CD8-positive, alpha-beta memory T cell (primary cell): ENCODE measurements at regions not wholly inside any gene's neighbourhood (a gene's known extent, or its start where the extent isn't known, plus 50 kb on each side); places are given as distances from the start of the nearest gene placed in this dataset.
A peak's percentile ranks its signal among the peaks of the same experiment; 100 is the strongest.

Experiments
- CTCF ChIA-PET: fragments of 350-600 bp; sonication (Branson Sonifier 250); formaldehyde crosslinking; loops from one replicate; lab custom pipeline; 2021; ENCODE audit warnings: antibody characterized with exemption; lab: Charles Lee
- POLR2A ChIA-PET: fragments of 350-600 bp; sonication (Branson Sonifier 250); formaldehyde crosslinking; loops from one replicate; lab custom pipeline; 2021; ENCODE audit warnings: antibody characterized with exemption; lab: Charles Lee
- DNase-seq, 5 donors: peaks; one replicate each; pipeline versions ENCODE4 v3.0.0 to v3.0.0-alpha.2; 2020 to 2022; ENCODE audit warnings: mixed read lengths in 1 of 5
- H3K27ac ChIP-seq: one replicate; pipeline ENCODE4 v1.7.0; 2013; ENCODE audit warnings: low read depth, mild to moderate bottlenecking, low read length, moderate library complexity
- H3K27me3 ChIP-seq: 2 replicates; pipeline ENCODE4 v1.7.0; 2013; ENCODE audit warnings: low read length, mild to moderate bottlenecking; ENCODE audit not compliant: insufficient read depth, poor library complexity, severe bottlenecking
- H3K36me3 ChIP-seq: 2 replicates; pipeline ENCODE4 v1.7.0; 2013; ENCODE audit warnings: mild to moderate bottlenecking, low read length, moderate library complexity; ENCODE audit not compliant: insufficient read depth
- H3K4me1 ChIP-seq: 2 replicates; pipeline ENCODE4 v1.7.0; 2013; ENCODE audit warnings: mild to moderate bottlenecking, low read length, moderate library complexity; ENCODE audit not compliant: insufficient read depth
- H3K4me3 ChIP-seq: 2 replicates; pipeline ENCODE4 v1.7.0; 2013; ENCODE audit warnings: mild to moderate bottlenecking, low read length
- H3K9me3 ChIP-seq: 2 replicates; pipeline ENCODE4 v1.7.0; 2013; ENCODE audit warnings: mild to moderate bottlenecking, low read length
- H3K27ac Mint-ChIP-seq, 8 donors: one replicate each; pipeline ENCODE4 v1.8.0; 2020 to 2021; ENCODE audit warnings: mixed read lengths in 8 of 8, mild to moderate bottlenecking in 6 of 8, inconsistent platforms in 3 of 8, moderate library complexity in 3 of 8
- H3K27me3 Mint-ChIP-seq, 2 donors: one replicate each; pipeline ENCODE4 v1.8.0; 2020 to 2021; ENCODE audit warnings: mixed read lengths in 2 of 2, mild to moderate bottlenecking in 1 of 2, moderate library complexity in 1 of 2
- H3K36me3 Mint-ChIP-seq, 3 donors: one replicate each; pipeline ENCODE4 v1.8.0; 2020 to 2021; ENCODE audit warnings: mixed read lengths in 3 of 3, inconsistent platforms in 1 of 3, mild to moderate bottlenecking in 1 of 3
- H3K4me1 Mint-ChIP-seq, 3 donors: one replicate each; pipeline ENCODE4 v1.8.0; 2020 to 2021; ENCODE audit warnings: mixed read lengths in 3 of 3, inconsistent platforms in 1 of 3, mild to moderate bottlenecking in 1 of 3
- H3K4me3 Mint-ChIP-seq, 7 donors: one replicate each; pipeline ENCODE4 v1.8.0; 2020 to 2021; ENCODE audit warnings: mixed read lengths in 7 of 7, mild to moderate bottlenecking in 6 of 7, moderate library complexity in 4 of 7, inconsistent platforms in 2 of 7
- H3K9me3 Mint-ChIP-seq, 5 donors: one replicate each; pipeline ENCODE4 v1.8.0; 2020 to 2022; ENCODE audit warnings: mixed read lengths in 5 of 5, mild to moderate bottlenecking in 3 of 5, moderate library complexity in 2 of 5, inconsistent platforms in 1 of 5

DNA sequence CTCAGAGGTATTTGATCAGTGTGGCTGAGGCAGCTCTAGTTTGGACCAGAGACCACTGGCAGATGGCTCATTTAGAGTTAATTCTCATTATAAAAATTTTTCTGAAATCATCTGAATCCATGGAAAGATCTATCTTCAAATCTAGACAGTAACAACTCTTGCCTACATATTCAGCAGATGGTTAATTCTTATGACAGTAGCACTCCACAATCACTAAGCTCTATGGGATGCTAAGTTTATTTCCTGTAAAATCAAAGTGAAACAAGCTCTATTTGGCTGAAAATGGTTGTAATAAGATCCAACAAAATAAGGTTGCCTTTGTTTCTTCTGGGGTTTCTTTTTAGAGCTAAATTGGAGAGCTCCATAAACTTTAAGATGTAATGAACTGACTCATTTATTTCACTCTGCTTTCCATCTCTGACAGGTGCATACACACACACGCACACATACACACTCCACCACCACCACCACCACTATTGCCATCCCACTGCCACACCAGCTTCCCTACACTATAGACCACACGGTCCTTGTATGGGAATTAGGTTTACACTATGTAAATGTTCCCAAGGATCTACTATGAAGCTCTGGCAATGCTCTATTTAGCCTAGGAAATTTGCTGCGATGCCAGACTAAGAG is 293.1 kb downstream of the RPAP3 start:
- H3K36me3 Mint-ChIP-seq, result peaks cover 0 to 5% (median 3%) of the 10 kb centered on the region in 3 donors
- no peak for DNase-seq
- POLR2A ChIA-PET, result no interaction called here
- Histone ChIP-seq H3K4me1 (peaks cover 56% of the 10 kb centered on the region), H3K4me3 (no peak overlapping the region), H3K27ac (no peak overlapping the region), H3K9me3 (no peaks in the 10 kb centered on the region), H3K27me3 (no peaks in the 10 kb centered on the region), H3K36me3 (no peaks in the 10 kb centered on the region)
- no peaks in the 10 kb centered on the region for H3K27me3 Mint-ChIP-seq
- H3K27ac Mint-ChIP-seq, result peak overlapping the region in 2 of 8 donors; percentile 35 to 56
- CTCF ChIA-PET, result interaction anchor here (1.0 to 1.5 kb wide), 4 partner anchors 10 to 380 kb away, joined by 3 to 4 read pairs (median 3); no protein-coding TSS in a partner anchor
- H3K4me1 Mint-ChIP-seq, result peaks cover 18 to 72% (median 52%) of the 10 kb centered on the region in 3 donors
- H3K4me3 Mint-ChIP-seq, result no peak overlapping the region
- no peaks in the 10 kb centered on the region for H3K9me3 Mint-ChIP-seq

DNA sequence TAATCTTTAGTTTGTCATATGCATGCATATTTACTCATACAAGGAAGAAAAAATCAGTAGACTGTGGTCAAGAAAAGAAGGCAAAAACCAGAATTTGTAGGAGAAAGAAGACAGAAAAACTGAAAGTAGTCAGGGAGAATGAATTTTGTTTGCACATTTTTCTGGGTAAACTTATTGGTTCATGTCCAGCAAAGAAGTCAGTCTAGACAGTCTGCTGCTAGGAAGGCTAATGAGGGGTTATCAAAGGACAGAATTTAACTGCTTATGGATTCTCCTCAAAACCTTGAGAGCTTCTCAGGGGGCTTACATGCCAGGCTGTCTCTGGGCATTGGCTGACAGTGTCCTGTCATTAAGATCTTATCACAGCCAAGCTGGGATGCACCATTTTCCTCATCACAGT is 293.9 kb downstream of the RPAP3 start:
- H3K4me1 Mint-ChIP-seq, result peaks cover 23 to 79% (median 56%) of the 10 kb centered on the region in 3 donors
- CTCF ChIA-PET, result interaction anchor here (1.5 kb wide), 1 partner anchor 28 kb away, joined by 3 read pairs; no protein-coding TSS in a partner anchor
- Histone ChIP-seq H3K9me3 (no peaks in the 10 kb centered on the region), H3K27me3 (no peaks in the 10 kb centered on the region), H3K27ac (no peak overlapping the region), H3K36me3 (no peaks in the 10 kb centered on the region), H3K4me1 (peaks cover 64% of the 10 kb centered on the region), H3K4me3 (no peak overlapping the region)
- no peak overlapping the region for H3K4me3 Mint-ChIP-seq
- H3K9me3 Mint-ChIP-seq, result no peaks in the 10 kb centered on the region
- peaks cover 0 to 5% (median 3%) of the 10 kb centered on the region in 3 donors for H3K36me3 Mint-ChIP-seq
- peak overlapping the region in 1 of 8 donors; percentile 34 for H3K27ac Mint-ChIP-seq
- DNase-seq, result no peak
- POLR2A ChIA-PET, result no interaction called here
- no peaks in the 10 kb centered on the region for H3K27me3 Mint-ChIP-seq

DNA sequence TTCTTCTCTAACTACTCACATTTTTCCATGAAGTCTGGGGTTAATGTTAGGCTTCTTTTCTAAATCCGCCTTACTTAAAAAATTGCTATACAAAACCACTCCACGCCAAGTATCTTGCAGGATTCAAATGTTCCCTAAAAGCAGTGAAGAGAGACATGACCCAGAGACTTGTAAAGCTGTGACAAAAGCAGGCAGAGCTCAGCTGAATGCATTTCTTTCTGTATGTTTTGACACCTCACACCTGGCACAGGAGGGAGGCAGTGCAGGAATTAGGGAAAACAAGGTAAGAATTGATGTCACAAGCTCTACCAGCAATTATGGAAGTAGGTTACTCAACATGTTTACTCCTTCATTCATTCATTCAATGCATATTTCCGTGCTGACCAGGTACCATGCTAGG is 295.0 kb downstream of the RPAP3 start:
- no peaks in the 10 kb centered on the region for H3K27me3 ChIP-seq
- H3K27ac Mint-ChIP-seq, result peak overlapping the region in 4 of 8 donors; percentile 1 to 53 (median 36)
- no peaks in the 10 kb centered on the region for H3K9me3 Mint-ChIP-seq
- peaks cover 65% of the 10 kb centered on the region for H3K4me1 ChIP-seq
- H3K36me3 Mint-ChIP-seq, result peaks cover 0 to 5% (median 3%) of the 10 kb centered on the region in 3 donors
- ChIA-PET POLR2A (interaction anchor here (0.6 kb wide), 1 partner anchor 182 kb away, joined by 4 read pairs; no protein-coding TSS in a partner anchor), CTCF (interaction anchor here (1.4 to 1.5 kb wide), 2 partner anchors 13 to 340 kb away, joined by 3 to 5 read pairs; no protein-coding TSS in a partner anchor)
- H3K4me1 Mint-ChIP-seq, result peaks cover 23 to 79% (median 56%) of the 10 kb centered on the region in 3 donors
- no peak overlapping the region for H3K4me3 Mint-ChIP-seq
- H3K4me3 ChIP-seq, result no peak overlapping the region
- no peak for DNase-seq
- H3K27me3 Mint-ChIP-seq, result no peaks in the 10 kb centered on the region
- no peak overlapping the region for H3K27ac ChIP-seq
- no peaks in the 10 kb centered on the region for H3K9me3 ChIP-seq
- no peaks in the 10 kb centered on the region for H3K36me3 ChIP-seq

DNA sequence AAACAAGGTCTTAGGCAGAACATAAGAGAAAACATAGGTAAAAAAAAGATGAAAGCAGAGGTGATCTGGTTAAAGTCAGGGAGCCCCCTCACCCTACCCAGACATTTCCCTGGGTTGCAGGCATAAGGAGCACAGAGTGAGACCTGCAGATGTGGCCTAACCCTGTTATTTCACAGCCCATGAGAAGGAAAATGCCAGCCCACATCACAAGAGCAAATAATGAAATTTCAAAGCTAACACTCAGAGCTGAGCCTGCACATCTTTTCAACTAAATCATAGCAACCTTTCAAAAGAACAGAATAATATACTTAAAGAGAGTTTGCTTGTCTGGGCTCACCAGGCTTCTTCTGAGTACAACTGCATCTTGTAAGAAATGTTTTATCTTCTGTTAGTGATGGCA is 295.4 kb downstream of the RPAP3 start:
- H3K4me3 Mint-ChIP-seq, result no peak overlapping the region
- H3K9me3 ChIP-seq, result no peaks in the 10 kb centered on the region
- H3K4me1 ChIP-seq, result peaks cover 65% of the 10 kb centered on the region
- H3K27ac Mint-ChIP-seq, result peak overlapping the region in 6 of 8 donors; percentile 1 to 74 (median 48)
- no peak overlapping the region for H3K4me3 ChIP-seq
- CTCF ChIA-PET, result interaction anchor here (1.4 to 1.5 kb wide), 2 partner anchors 13 to 339 kb away, joined by 3 to 5 read pairs; no protein-coding TSS in a partner anchor
- POLR2A ChIA-PET, result interaction anchor here (0.6 kb wide), 1 partner anchor 181 kb away, joined by 4 read pairs; no protein-coding TSS in a partner anchor
- H3K9me3 Mint-ChIP-seq, result no peaks in the 10 kb centered on the region
- peak in 1 of 5 donors; percentile 62 for DNase-seq
- H3K36me3 ChIP-seq, result no peaks in the 10 kb centered on the region
- no peaks in the 10 kb centered on the region for H3K27me3 ChIP-seq
- peaks cover 23 to 78% (median 56%) of the 10 kb centered on the region in 3 donors for H3K4me1 Mint-ChIP-seq
- no peaks in the 10 kb centered on the region for H3K27me3 Mint-ChIP-seq
- peaks cover 0 to 6% (median 3%) of the 10 kb centered on the region in 3 donors for H3K36me3 Mint-ChIP-seq
- H3K27ac ChIP-seq, result no peak overlapping the region

DNA sequence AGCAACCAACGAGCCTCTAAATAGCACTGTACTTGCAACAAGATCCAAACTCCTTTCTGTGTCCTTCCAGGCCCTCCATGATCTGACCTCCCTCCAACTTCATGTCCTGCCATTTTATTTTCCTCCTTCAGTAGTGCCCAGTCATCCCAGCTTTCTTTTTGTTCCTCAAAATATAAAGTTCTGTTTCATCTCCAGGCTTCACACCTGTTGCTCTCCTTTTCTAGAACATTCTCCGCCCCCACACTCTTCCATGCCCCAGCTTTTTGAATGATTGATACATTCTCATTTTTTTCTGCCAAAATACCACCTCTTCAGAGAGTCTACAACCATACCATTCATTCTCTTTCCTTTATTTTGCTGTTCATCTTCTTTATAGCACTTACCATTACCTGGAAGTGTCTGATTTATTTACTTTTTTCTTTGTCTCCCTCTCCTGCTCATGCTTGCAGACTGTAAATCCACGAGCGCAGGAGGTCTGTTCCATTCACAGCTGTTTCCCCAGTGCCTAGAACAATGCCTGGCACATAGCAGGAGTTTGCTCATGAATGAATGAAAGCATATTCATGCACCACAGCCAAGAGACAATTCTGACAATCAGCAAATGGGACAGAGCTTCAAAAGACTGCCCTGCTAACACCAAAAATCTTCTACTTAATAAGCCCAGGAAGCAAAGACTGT is 296.4 kb downstream of the RPAP3 start:
- Histone ChIP-seq H3K27me3 (no peaks in the 10 kb centered on the region), H3K4me1 (peaks cover 61% of the 10 kb centered on the region), H3K27ac (no peak overlapping the region), H3K36me3 (no peaks in the 10 kb centered on the region), H3K9me3 (no peaks in the 10 kb centered on the region), H3K4me3 (no peak overlapping the region)
- POLR2A ChIA-PET, result no interaction called here
- CTCF ChIA-PET, result interaction anchor here (1.0 to 2.5 kb wide), 5 partner anchors 12 to 377 kb away, joined by 3 to 10 read pairs (median 4); no protein-coding TSS in a partner anchor
- no peak overlapping the region for H3K4me3 Mint-ChIP-seq
- H3K36me3 Mint-ChIP-seq, result peaks cover 0 to 4% (median under 1%) of the 10 kb centered on the region in 3 donors
- H3K9me3 Mint-ChIP-seq, result no peaks in the 10 kb centered on the region
- H3K4me1 Mint-ChIP-seq, result peaks cover 18 to 69% (median 47%) of the 10 kb centered on the region in 3 donors
- no peak for DNase-seq
- peak overlapping the region in 4 of 8 donors; percentile 0 to 73 (median 27) for H3K27ac Mint-ChIP-seq
- H3K27me3 Mint-ChIP-seq, result no peaks in the 10 kb centered on the region

DNA sequence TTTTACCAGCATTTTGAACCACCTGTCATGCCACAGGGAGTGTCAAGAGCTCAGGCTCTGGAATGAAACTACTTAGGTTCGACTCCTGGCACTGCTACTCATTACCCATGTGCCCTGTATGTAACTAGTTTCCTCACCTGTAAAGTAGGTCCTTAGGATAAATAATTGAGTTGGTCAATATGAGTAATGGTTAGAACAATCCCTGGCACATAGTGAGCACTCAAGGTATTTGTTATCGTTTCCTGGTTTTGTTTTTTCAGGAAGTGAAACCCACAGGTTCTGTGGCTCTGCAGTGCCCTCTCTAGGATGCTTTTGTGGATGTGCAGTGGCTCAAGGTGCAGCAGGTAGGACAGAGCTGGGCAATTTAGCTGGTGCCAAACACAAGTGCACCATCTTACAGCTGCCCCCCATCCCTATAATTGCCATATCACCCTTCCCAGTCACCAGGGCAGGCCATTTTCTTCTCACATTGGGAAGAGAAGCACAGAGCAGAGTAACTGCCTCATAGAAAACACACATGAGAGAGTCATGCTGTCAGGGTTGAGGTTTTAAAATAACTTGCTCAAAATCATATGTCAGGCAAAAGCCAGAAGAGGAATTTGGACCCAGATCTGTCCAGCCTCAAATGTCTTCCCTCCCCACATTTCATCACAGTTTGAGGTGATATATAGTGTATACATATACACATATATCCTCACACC is 297.5 kb downstream of the RPAP3 start:
- H3K4me1 Mint-ChIP-seq, result peaks cover 20 to 57% (median 43%) of the 10 kb centered on the region in 3 donors

DNA sequence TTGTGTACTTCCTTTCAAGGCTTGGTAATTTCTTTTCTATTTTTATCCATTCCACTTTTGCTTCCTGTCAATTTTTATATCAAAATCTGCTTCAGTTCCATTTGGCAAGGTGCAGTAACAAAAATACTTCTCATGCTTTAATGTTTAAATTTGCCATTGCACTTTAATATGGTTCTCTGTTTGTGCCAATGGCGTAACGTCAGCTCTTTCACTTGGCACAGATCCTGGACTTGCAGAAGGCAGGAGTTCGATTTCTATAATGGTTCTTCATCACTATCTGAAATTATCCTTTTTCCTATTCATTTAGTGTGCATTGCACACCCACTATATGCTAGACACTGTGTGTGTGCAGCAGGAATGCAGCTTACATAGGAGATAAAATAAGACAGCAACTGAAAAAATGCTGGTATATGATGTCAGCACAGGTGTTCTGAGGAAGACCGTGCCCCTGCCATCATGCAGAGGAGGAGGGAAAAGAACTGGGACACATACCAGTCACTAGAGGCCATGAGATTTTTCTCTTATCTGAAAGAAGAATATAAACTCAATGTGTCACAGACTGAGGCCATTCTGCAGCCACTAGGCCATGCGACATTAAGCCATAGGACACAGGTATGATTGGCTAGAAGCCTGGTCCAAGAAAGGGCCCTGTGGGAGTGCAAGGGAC is 298.2 kb downstream of the RPAP3 start:
- no peak overlapping the region for H3K27ac ChIP-seq
- H3K4me3 ChIP-seq, result no peak overlapping the region
- H3K27me3 ChIP-seq, result no peaks in the 10 kb centered on the region
- Mint-ChIP-seq H3K36me3 (peaks cover 0 to 4% (median 0%) of the 10 kb centered on the region in 3 donors), H3K27ac (peak overlapping the region in 1 of 8 donors; percentile 81), H3K4me1 (peaks cover 20 to 58% (median 38%) of the 10 kb centered on the region in 3 donors), H3K27me3 (no peaks in the 10 kb centered on the region), H3K9me3 (no peaks in the 10 kb centered on the region), H3K4me3 (peak overlapping the region in 1 of 7 donors; percentile 25)
- H3K4me1 ChIP-seq, result peaks cover 53% of the 10 kb centered on the region
- CTCF ChIA-PET, result interaction anchor here (1.0 to 2.5 kb wide), 4 partner anchors 8 to 375 kb away, joined by 3 to 13 read pairs (median 7); partner anchors contain the start of gene AMIGO2
- no peak for DNase-seq
- no peaks in the 10 kb centered on the region for H3K36me3 ChIP-seq
- no peaks in the 10 kb centered on the region for H3K9me3 ChIP-seq
- POLR2A ChIA-PET, result no interaction called here

More for the DNA sequence above, 297.5 kb downstream of the RPAP3 start:
- Mint-ChIP-seq H3K27me3 (no peaks in the 10 kb centered on the region), H3K36me3 (peaks cover 0 to 4% (median 0%) of the 10 kb centered on the region in 3 donors), H3K4me3 (peak overlapping the region in 3 of 7 donors; percentile 25 to 61 (median 27)), H3K27ac (peak overlapping the region in 3 of 8 donors; percentile 28 to 65 (median 43)), H3K9me3 (no peaks in the 10 kb centered on the region)
- H3K4me1 ChIP-seq, result peaks cover 60% of the 10 kb centered on the region
- H3K27me3 ChIP-seq, result no peaks in the 10 kb centered on the region
- ChIA-PET POLR2A (no interaction called here), CTCF (interaction anchor here (1.0 to 2.5 kb wide), 5 partner anchors 9 to 376 kb away, joined by 3 to 13 read pairs (median 4); partner anchors contain the start of gene AMIGO2)
- no peaks in the 10 kb centered on the region for H3K9me3 ChIP-seq
- peak in 3 of 5 donors; percentile 17 to 58 (median 38) for DNase-seq
- H3K36me3 ChIP-seq, result no peaks in the 10 kb centered on the region
- no peak overlapping the region for H3K27ac ChIP-seq
- no peak overlapping the region for H3K4me3 ChIP-seq
